SIG-M5 treated with dmso at 0.1 percent for 504 hours (cell line): ENCODE measurements at regions not wholly inside any gene's neighbourhood (a gene's known extent, or its start where the extent isn't known, plus 50 kb on each side); places are given as distances from the start of the nearest gene placed in this dataset.
"Not testable (repeated sequence)": the region's sequence is repeated elsewhere in the genome, so short reads cannot be mapped to it uniquely, and the experiment has no call there.

Experiments
- DNase-seq: peaks from one replicate; lab custom pipeline; 2025; ENCODE audit not compliant: unreplicated experiment; lab: John Stamatoyannopoulos, UW

DNA sequence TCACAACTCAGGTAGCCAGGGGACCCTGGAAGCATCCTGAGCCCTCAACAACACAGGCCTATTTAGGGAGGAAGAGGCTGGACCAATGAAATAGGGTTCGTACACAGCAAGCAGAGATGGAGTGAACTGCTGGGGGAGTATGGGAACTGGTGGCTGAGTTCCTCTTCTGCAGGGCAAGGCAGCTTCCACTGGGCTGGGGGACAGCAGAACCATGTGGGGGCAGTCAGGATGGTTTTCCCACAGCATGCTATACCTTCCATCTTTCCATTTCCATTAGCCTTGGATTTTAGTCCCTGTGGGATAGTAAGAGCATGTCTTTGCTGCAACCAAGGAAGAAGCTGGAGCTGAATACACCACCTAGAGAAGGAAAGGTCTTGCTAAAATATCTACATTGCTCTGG, 370.6 kb downstream of the CCSER2 start:
- no peak for DNase-seq

DNA sequence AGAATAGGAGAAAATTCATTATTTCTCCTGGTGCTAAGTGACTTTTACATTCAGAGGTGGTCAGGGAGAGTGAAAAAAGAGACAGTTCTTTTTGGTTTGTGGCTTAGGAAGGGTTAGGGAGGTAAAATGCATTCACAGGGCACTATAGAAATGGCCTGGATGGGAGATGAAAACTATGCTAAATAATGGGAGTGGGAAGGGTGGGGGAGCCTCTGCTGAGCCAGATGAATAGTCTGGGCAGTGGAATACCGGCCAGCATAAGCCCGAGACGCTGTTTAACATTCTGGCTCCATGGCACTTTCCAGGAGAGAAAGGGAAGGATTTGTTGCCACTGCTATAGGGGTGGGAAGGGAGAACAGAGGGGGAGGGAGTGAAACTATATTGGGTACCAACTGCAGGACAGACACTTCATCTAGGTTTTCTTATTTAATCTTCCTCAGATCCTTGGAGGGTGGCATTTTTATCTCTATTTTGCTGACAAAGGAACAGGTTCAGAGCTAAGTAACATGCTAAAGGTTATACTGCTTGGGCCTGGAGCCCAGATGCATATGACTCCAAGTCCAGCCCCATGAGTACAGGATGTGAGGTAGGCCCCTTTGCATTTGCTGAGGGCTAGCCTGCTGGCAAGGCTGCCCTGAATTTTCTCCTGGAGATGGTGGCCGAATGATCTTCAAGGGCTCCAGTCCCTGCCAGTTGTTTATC, 372.4 kb downstream of the CCSER2 start:
- no peak for DNase-seq

DNA sequence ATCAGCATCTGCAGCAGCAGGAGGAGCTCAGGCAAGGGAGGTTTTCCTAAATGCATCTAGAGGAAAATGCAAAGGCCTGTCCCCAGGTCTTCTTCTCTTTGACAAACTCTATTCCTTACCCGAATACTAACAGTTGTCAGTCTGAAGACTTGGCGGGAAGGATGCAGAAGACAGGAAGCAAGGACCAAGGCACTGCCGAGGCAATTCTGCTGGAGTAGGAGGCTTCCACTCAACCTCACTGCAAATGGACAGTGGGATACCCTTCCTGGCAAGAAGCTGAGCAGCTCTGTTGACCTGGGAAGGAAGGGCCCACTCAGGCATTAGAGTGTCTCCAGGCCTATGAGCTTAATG, 373.0 kb downstream of the CCSER2 start:
- DNase-seq: no peak

DNA sequence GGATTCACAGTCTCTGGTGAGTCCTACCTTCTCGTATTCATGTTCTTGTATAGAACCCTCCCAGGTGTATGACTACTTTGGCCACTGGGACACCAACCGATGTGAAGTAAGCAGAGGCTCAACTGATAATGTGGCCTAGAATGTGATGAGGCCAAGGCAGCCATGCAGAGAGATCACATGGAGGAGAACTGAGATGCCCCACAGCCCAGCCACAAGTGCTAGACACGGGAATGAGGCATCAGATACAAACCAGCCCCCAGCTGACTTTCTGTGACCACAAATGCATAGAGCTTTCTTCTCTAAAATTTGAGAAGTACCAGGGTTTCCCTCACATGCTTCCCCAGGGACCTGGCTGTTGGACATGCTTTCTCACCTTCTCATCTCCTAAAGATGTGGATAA, 375.7 kb downstream of the CCSER2 start:
- no peak for DNase-seq

DNA sequence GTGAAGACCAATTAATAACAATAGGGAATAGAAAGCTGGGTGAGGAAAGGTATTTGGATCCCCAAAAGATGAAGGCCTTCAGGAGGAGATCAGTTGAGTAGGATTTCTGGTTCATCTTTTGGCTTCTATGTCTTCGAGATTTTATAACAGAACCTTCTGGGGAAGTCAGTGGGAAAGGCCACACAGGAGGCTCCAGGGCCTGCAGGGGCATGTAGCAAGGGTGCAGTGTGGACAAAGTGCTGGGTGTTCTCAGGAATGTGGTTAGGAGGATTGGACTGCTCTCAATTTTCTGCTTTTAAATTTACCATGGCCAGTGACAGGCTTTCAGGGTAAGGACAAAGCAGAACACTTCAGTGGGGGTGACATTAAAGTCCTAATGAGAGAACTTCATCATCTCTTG, 378.0 kb downstream of the CCSER2 start:
- no peak for DNase-seq

DNA sequence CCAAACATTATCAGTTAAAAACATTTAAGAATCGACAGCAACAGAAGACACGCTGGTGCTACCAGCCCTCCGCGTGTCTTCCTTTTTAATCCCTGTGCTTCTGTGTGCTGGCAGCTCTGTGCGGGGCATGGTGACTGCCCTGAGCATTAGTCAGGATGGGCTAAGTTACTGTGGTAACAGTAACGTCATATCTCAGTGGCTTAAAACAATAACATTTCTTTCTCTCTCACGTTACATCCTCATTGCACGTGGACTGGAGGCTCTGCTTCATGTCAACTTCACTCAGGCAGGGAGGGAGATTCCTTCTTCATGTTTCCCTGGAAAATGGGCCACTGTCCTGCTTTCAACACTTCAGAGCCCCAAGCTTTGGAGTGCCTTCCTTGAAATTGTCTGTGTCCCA, 378.5 kb downstream of the CCSER2 start:
- DNase-seq: no peak

DNA sequence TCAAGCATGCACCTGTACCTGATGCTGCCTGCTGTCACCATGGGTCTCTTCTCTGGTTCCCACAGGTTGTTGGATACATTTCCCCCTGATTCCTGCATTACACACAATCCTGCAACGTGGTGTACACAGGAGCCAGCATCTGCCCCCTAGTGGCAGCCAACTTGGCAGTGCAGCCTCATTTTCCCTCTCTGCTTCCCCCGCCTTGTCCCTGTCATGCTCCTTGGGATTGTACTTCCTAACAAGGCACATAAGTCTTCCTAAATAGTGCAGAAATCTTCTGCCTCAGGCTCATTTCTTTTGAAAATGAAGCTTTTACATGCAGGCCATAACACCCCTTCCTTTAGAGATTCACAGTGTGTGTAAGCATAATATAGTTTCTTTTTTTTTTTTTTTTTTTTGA, 387.5 kb downstream of the CCSER2 start:
- peak; percentile 7 for DNase-seq

DNA sequence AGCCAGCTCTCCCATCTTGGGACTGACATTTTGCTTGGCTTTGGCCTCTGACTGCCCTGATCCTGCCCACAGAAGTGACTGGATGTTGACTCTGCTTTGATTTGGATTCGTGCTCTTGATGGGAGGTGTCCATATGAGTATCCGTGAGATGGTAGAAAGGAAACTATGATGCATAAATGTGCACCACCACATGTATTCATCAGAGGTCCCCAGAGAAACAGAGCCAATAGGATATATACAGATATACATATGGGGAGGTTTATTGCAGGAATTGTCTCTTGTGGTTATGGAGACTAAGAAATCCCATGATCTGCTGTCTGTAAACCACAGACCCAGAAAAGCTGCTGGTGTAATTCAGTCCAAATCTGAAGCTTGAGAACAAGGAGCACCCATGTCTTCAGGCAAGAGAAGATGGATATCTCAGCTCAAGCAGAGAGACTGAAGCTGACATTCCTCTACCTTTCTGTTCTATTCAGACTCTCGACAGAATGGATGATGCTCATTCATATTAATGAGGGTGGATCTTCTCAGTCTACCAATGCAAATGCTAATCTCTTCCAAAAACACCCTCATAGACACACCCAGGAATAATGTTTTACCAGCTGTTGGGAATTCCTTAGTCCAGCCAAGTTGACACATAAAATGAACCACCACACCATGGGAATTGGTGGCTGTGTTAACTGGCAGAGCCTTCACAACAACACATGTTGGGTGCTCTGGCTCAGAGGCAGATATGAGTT, 390.7 kb downstream of the CCSER2 start:
- no peak for DNase-seq

DNA sequence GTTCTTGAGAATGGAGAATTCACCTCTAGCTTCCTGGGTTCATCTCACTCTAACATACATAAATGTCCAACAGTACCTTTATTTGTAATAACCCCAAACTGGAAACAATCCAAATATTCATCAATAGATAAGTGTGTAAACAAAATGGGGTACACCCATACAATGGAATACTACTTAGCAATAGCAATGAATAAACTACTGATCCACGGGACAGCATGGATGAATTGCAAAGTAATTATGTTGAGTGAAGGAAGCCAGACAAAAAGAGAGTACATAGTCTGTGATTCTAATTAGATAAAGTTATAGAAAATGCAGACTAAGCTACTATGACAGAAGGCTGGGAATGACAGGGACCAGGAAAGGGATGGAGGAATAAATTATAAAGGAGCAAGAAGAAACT, 391.3 kb downstream of the CCSER2 start:
- DNase-seq: no peak

DNA sequence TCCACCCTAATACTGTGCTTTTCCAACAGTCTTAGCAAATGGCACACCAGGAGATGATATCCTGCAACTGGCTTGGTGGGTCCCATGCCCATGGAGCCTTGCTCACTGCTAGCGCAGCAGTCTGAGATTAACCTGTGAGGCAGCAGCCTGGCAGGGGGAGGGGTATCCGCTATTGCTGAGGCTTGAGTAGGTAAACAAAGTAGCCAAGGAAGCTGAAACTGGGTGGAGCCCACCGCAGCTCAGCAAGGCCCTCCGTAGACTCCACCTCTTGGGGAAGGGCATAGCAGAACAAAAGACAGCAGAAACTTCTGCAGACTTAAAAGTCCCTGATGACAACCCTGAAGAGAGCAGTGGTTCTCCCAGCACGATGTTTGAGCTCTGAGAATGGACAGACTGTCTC, 399.0 kb downstream of the CCSER2 start:
- DNase-seq: no peak

DNA sequence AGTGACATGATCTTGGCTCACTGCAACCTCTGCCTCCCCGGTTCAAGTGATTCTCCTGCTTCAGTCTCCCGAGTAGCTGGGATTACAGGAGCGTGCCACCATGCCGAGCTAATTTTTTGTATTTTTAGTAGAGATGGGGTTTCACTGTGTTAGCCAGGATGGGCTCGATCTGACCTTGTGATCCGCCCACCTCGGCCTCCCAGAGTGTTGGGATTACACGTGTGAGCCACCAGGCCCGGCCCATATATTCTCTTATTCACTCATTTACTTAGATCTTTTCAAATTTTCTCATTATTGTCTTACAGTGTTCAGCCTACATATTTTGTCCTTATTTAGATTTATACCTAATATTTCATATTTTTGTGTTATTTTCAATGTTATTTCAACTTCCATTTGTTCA, 410.7 kb downstream of the CCSER2 start:
- DNase-seq: not testable (repeated sequence)

DNA sequence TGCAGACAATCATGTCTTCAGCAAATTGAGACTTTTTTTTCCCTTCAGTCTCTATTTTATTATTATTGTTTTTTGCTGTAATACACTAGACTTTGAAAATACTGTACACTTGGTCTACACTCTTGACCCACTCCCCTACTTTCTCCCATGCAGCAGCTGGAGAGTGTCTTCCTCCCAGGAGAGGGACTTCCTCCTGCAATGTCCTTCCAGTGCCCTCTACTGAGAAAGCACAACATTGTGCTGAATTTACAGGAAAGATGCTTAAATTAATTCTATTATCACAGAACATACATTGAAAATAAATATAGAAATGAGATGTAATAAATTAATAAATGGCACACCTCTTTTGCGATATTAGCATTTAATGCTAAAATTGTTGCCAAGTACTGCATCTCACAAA, 411.3 kb downstream of the CCSER2 start:
- no peak for DNase-seq

DNA sequence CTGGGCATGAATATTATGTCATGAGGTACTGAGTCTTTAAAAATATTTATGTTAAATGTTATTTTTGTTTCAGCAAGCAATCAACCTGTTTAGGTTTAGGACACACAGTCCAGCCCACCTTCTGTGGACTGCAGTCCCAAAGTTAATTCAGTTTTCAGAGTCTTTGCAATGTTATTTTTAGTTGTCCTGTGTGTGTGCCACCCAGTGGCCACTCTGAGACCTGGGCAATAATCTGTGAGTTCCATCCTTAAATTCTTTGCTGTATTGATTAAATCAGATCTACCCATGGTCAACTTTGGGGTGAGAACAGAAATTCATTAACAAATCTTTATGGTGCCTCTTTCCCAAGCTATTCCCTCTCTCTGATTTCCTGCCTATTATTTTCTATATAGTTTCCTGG, 415.1 kb downstream of the CCSER2 start:
- DNase-seq: no peak

DNA sequence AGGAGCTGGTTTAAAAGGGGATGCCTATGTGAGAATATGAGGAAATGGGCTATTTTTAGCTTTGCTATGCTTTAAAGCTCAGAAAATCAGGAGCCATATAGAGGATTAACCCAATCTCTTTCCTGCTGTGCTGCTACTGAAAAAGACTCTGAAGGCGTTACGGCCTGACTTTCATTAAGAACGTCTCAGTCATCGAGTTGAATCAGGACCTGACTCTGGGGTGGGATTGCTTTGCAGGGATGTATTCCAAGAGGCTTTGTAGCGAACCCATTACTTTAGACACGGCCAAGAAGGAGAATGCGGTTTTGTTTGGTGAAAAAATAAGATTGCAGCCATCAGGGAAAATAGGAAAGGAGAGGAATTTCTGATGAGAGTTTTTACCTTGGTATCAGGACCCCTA, 426.9 kb downstream of the CCSER2 start:
- no peak for DNase-seq

DNA sequence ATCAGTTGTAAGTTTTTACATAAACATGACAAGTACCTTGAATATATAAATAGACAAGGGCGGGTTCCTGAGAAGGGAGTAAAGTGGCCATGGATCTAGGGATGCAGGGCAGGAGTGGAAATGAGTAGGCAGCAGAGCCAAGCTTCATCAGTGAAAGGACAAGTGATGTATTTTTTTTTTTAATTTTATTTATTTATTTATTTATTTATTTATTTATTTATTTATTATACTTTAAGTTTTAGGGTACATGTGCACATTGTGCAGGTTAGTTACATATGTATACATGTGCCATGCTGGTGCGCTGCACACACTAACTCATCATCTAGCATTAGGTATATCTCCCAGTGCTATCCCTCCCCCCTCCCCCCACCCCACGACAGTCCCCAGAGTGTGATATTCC, 428.3 kb downstream of the CCSER2 start:
- not testable (repeated sequence) for DNase-seq

DNA sequence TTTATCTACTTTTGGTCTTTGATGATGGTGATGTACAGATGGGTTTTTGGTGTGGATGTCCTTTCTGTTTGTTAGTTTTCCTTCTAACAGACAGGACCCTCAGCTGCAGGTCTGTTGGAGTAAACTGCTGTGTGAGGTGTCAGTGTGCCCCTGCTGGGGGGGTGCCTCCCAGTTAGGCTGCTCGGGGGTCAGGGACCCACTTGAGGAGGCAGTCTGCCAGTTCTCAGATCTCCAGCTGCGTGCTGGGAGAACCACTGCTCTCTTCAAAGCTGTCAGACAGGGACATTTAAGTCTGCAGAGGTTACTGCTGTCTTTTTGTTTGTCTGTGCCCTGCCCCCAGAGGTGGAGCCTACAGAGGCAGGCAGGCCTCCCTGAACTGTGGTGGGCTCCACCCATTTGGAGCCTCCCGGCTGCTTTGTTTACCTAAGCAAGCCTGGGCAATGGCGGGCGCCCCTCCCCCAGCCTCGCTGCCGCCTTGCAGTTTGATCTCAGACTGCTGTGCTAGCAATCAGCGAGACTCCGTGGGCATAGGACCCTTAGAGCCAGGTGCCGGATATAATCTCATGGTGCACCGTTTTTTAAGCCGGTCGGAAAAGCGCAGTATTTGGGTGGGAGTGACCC, 433.7 kb downstream of the CCSER2 start:
- DNase-seq: not testable (repeated sequence)

DNA sequence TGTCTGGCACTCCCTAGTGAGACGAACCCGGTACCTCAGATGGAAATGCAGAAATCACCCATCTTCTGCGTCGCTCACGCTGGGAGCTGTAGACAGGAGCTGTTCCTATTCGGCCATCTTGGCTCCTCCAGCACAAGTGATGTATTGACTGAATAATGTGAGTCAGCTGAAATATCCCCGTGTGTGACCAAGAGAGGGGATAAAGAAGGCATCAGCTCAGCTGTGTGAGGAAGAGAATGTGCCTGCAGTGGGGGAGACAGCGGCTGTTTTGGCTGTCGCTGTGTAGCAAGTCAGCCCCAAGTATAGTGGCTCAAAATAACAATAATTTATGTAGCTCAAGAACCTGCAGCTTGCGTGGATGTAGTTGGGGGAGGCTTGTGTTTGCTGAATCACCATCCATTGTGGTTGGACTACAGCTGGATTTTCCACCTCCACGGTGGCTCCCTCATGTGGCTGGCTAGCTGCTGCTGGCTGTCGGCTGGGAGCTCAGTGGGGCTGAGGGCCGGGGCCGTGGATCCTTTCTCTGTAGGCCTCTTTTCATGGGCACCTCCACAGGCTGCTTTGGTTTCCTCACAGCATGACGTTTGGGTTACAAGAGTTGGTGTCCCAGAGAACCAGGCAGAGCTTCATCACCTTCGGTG, 434.5 kb downstream of the CCSER2 start:
- no peak for DNase-seq

DNA sequence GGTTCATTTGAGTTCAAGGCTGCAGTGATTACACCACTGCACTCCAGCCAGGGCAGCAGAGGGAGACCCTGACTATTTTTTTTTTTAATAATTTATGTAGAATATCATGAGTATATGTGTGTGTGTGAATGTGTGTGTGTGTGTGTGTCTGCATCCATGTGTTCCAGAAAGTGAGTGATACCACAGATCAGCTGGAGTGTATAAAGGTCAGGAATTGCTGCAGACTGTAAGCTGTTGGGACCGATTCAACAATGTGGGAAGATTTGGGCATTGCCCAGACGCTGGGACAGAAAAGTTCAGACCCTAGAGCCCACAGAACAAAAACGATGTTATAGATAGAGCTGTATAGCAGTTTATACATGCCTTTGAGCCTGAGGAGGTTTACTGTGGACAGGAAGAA, 435.6 kb downstream of the CCSER2 start:
- no peak for DNase-seq

DNA sequence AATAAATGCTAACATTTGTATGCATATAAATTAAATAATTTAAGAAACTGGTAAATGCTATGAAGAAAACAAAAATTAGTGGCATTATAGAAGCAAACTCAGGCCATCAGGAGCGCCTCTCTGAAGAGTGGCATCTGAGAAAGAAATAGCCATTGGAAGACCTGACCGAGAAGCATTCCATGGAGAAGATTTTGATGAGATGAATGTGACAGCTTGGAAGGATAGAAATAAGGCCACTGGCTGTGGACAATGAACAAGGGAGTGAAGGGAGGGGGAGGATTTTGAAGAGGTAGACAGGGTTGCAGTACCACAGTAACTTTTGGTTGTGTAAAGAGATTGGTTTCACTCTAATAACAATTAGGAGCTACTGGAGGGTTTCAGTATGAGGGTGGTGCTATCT, 436.7 kb downstream of the CCSER2 start:
- DNase-seq: no peak

DNA sequence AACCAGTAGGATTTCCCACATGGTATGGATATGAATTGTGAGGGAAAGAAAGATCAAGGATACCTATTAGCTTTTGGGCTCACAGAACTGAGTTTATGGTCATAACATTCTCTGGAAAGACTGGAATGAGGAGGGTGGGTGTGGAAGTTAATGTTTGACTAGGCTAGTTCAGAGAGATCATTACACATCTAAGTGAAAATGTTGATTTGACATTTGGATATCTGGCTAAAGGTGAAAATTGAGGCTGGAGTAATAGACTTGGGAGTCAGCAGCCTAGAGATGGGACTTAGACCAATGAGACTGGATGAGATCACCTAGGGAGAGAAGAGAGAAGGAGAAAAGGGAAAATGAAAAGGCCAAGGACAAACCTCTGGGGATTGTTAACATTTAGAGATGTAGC, 437.3 kb downstream of the CCSER2 start:
- no peak for DNase-seq

DNA sequence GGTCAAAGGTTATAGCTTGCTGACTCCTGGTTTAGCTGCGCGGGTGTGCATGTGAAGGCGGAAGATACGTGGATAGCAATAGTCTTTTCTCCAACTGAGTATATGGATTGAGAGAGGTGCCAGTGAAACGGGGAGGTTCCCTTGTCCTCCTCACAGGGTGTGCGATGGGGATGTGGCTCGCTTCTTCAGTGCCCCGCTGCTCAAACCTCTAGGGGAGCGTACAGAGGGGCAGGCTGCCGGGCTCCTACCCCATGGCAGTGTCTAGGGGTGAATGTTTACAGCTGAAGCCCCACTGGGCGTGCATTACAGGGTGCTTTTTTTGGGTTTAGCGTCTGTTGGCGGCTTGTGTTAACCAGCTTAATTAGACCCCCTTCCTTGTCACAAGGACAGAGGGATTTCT, 438.5 kb downstream of the CCSER2 start:
- DNase-seq: no peak

DNA sequence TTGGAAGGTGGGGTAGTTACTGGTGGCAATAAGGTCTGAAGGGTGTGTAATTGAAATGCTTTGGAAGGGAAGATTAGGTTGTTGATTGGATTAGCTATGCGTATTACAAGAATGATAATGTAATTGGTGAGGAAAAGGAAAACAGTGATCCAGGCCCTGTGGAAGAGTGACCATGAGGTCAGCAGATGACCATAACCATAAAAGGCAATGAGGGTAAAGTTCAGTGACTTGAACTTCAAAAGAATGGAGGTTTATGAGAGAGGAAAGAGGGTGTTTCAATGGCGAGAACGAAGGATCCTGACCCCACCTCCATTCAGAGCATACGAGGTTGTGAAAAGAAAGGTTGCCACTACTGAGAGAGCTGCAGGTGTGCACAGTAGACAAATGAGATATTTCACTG, 439.7 kb downstream of the CCSER2 start:
- no peak for DNase-seq
